ENCODE measurements at regions not wholly inside any gene's neighbourhood (a gene's known extent, or its start where the extent isn't known, plus 50 kb on each side); places are given as distances from the start of the nearest gene placed in this dataset.

DNA sequence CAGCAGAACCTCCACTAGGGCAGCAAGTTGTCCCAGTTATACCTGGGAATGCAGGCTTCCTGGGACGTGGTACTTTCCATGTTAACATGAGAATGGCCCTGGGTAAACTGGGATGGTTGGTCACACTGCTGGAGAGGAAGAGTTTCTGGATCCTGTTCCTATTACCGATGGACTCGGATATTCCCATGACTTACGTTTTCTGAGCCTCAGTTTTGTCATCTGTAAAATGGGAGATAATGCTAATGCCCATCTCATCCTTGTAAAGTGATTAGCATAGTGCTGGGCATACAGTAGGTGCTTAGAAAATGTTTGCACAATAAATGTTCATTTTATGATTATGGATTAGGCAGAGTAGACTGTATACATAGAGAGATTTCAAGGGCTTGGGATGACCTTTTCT, 280.9 kb upstream of the EEF2KMT start:
- DNase-seq, result no peak

DNA sequence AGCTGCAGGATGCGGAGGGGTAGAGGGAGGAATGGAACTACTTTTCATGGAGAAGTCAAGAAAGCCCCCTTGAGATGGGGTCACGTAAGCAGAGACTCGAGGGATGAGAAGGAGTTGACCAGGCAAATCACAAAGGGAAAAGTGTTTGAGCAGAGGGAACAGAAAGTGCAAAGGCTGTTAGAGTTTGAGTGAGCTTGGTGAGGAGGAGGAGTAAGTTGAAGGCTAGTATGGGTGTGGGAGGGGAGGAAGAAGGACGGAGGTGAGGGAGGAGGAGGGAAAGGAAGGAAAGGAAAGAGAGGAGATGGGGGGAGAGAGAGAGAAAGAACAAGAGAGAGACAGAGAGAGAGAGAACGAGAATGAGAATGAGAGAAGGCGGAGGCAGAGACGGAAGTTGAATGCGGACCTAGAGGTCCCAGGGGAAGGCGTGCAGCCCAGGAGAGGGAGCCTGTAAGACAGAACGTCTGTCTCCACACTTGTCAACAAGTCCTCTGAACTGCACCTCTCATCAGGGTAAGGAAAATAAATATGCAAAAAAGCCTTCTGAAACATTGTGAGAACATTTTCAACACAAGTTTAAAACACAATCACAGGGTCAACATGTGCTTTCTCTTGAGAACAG, 279.8 kb upstream of the EEF2KMT start:
- DNase-seq, result no peak

GRCh38 chr16:5374184-5374583, 276.6 kb upstream of the EEF2KMT start:
- no peak for DNase-seq

GRCh38 chr16:5367951-5368350, 270.4 kb upstream of the EEF2KMT start:
- DNase-seq, result no peak

- DNase-seq, result no peak
Measured at GRCh38 chr16:5366126-5366525, 268.5 kb upstream of the EEF2KMT start.

DNA sequence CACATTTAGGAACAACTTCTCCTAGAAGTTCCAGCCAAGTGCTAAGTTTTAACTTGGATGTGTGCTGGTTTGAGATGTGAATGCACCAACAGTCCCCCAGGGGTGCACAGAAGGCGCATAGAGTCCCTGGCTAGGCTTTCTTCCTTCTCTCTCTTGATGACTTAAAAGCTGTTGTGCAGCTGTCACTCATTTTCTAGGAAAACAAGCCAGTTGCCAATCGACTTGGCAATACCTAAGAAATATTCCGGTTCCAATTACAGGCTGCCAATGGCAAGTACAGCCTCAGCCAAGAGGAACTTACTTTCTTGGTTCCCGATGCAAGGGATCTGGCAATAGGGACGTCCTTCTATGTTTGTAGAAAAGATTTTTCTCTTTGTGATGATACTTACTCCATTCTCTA, 266.6 kb upstream of the EEF2KMT start:
- no peak for DNase-seq

- DNase-seq, result no peak
Measured at GRCh38 chr16:5361322-5361721, 263.7 kb upstream of the EEF2KMT start.

DNA sequence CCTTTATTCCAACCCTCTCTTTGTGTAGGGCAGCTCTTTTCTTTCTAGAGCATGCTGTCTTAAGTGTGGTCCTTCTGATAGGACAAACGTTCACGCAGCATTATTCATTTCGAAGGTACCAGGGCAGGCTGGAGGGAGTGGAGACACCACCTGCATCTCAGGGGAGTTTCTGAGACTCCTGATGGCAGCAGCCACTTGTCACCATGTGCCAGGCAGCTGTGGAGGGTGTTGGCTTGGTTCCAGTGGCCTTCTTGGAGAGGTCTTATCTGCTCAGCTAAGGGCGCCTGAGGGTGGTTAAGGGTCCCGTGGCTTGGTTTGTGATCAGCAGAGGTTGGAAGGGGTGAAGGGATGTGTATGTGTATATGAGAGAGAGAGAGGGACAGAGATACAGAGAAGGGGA, 257.1 kb upstream of the EEF2KMT start:
- DNase-seq, result no peak

GRCh38 chr16:5349670-5350517, 252.3 kb upstream of the EEF2KMT start:
- no peak for DNase-seq

DNA sequence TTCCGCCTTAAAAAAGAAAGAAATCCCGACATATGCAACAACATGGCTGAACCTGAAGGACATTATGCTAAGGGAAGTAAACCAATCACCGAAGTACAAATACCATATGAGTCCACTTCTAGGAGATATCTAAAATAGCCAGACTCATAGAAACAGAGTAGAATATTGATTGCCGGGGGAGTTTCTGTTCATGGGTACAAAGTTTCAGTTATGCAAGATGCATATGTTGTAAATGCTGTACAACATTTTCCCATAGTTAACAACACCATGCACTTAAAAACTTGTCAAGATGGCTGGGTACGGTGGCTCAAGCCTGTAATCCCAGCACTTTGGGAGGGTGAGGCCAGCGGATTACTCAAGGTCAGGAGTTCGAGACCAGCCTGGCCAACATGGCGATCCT, 251.5 kb upstream of the EEF2KMT start:
- DNase-seq, result no peak

DNA sequence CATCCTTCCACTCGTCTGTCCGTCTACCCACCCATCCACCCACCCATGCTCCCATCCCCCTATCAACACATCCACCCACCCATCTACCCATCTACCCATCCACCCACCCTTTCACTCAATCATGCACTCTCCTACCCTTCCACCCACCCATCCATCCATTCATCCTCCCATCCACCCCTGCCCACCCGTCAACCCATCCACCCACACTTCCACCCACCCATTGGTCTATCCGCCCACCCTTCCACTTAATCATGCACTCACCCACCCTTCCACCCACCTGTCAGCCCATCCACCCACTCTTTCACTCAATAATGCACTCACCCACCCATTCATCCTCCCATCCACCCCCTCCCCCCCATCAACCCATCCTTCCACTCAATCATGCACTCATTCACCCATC, 250.0 kb upstream of the EEF2KMT start:
- no peak for DNase-seq

GRCh38 chr16:5336941-5337340, 239.3 kb upstream of the EEF2KMT start:
- DNase-seq, result no peak

GRCh38 chr16:5333991-5334390, 236.4 kb upstream of the EEF2KMT start:
- no peak for DNase-seq

- DNase-seq, result no peak
Measured at GRCh38 chr16:5333126-5333525, 235.5 kb upstream of the EEF2KMT start.

DNA sequence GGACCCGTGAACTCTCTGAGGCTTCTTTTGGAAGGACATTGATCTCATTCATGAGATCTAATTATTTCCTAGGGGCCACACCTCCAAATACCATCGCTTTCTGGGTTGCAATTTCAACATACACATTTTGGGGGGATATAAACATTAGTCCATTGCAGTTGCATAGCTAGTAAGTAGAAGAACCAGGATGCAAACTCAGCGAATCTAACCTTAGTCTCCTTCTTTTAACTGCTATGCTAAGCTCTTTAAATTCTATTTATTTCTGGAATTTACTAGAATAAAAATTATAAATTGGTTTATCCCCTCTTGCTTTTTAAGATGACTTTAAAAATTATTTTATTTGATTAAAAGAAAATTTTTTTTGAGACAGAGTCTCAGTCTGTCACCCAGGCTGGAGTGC, 232.5 kb upstream of the EEF2KMT start:
- DNase-seq, result no peak

DNA sequence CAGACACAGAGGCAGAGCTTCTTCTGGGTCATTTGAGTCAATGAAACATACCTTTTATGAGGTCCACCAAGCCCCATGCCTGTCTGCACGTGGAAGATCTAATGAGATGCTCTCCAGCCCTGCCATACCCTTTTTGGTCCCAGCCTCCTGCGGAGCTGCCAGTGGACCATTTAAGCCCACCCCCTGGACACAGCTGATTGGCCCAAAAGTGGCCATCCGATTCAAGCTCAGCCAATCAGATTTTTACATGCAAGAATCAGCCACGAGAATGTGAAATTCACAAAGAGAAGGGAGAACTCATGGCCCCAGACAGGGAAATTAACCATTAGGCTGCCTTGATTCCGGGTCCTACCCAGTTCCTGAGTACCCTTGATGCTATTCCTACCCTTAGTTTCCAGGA, 231.0 kb upstream of the EEF2KMT start:
- no peak for DNase-seq

GRCh38 chr16:5326395-5326794, 228.8 kb upstream of the EEF2KMT start:
- DNase-seq, result no peak

DNA sequence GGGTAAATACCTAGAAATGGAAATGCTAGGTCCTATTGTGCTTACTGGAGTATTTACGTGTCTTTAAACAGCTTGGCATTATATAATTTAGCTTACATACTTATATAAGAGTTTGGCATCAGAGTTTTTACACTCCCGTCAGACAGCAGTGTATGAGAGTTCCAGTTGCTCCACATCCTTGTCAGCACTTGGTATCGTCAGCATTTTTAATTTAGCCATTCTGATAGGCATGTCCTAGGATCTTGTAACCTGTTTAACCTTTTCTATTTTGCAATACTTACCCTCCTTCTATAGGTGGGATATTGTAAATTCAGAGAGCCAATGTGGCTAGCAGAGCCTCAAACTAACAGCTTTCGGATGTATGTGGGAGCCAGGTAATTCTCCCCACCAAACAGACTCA, 228.3 kb upstream of the EEF2KMT start:
- DNase-seq, result no peak

- no peak for DNase-seq
Measured at GRCh38 chr16:5323284-5324141, 225.9 kb upstream of the EEF2KMT start.

GRCh38 chr16:5321930-5322329, 224.3 kb upstream of the EEF2KMT start:
- no peak for DNase-seq

DNA sequence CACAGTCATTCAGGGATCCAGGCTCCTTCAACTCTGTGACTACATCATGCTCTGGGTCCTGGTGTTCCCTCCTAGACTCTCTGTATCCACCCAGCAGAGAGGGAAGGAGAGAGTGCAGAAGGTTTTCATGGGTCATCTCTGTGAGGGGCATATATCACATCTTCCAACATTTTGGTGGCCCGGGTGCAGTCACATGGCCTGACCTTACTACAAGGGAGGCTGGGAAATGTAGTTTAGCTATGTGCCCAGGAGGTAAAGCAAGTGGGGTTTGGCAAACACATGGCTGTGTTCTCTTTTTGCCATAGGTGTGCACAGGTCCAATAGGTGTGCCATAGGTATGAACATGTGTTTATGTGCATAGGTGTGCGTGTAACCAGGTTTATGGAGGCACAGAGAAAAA, 222.2 kb upstream of the EEF2KMT start:
- no peak for DNase-seq

GRCh38 chr16:5315914-5316313, 218.3 kb upstream of the EEF2KMT start:
- no peak for DNase-seq

- DNase-seq, result no peak
Measured at GRCh38 chr16:5314377-5314776, 216.8 kb upstream of the EEF2KMT start.
